ENCODE measurements at regions not wholly inside any gene's neighbourhood (a gene's known extent, or its start where the extent isn't known, plus 50 kb on each side); places are given as distances from the start of the nearest gene placed in this dataset.

DNA sequence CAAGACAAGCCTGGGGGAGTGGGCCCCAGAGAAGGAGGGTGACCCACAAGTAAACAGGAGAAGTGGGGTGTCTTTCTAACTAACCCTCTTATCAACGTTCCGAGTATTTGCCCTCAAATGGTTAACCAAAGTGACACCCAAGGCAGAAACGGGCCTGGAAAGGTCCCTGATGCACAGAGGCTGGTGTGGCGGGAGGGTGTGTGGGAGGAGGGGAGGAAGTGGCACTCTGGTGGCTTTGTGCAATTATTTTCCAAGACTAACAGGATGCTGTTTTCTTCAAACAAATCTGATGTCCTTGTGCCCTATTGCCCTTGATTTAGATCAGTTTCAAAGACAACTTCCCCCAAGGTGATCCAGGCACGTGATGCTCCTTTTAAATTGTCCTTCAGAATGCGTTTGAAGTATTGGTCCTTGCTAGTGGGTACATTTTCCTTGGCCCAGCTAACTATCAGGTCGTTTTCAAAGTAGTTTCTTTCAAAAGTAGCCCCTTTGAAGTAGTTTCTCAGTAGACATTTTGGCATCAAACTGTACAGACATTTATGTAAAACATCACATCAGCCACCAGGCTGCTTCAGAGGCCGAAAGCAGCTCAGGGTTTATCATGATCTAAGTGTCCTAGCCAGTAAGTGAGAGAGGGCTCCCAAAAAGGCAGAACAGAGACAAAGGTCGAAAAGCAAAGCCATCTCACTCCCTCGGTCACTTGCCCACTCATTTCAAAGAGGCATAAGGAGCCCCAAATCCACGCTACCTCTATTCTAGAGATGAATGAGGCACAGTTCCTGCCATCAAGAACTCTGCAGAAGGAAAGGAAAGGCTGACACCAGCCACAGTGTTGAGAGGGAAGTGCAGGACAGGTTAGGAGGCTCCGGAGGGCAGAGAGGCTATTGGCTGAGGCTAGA is 371.1 kb upstream of the ID2 start:
- Histone ChIP-seq H3K4me1 (peaks cover 12% of the 10 kb centered on the region), H3K4me3 (ENCODE audit: low read depth, low read length) (no peak overlapping the region), H3K27me3 (replicated peaks; ENCODE audit: control insufficient read depth, insufficient read depth, low read length) (no peaks in the 10 kb centered on the region), H3K9me3 (no peaks in the 10 kb centered on the region), H3K36me3 (ENCODE audit: control insufficient read depth, insufficient read depth, low read length) (no peaks in the 10 kb centered on the region)
- intact Hi-C loops (cut with micrococcal nuclease; ENCODE audit: unreplicated experiment): loop anchor here (5.0 kb wide), 1 partner anchor 101 kb away; no protein-coding TSS in a partner anchor
- Mint-ChIP-seq H3K4me3 (ENCODE audit: unreplicated experiment) (no peak overlapping the region), H3K4me1 (ENCODE audit: low read depth, unreplicated experiment) (no peaks in the 10 kb centered on the region), H3K9me3 (ENCODE audit: unreplicated experiment) (no peaks in the 10 kb centered on the region), H3K27ac (ENCODE audit: unreplicated experiment) (no peak overlapping the region), H3K36me3 (ENCODE audit: insufficient read depth, unreplicated experiment) (no peaks in the 10 kb centered on the region), H3K27me3 (ENCODE audit: insufficient read depth, unreplicated experiment) (no peaks in the 10 kb centered on the region)
- CTCF ChIA-PET: no interaction called here
- BruUV-seq (replicated peaks): no TSS peak
- POLR2A ChIA-PET: no interaction called here
- TF ChIP-seq, protein P1, sequence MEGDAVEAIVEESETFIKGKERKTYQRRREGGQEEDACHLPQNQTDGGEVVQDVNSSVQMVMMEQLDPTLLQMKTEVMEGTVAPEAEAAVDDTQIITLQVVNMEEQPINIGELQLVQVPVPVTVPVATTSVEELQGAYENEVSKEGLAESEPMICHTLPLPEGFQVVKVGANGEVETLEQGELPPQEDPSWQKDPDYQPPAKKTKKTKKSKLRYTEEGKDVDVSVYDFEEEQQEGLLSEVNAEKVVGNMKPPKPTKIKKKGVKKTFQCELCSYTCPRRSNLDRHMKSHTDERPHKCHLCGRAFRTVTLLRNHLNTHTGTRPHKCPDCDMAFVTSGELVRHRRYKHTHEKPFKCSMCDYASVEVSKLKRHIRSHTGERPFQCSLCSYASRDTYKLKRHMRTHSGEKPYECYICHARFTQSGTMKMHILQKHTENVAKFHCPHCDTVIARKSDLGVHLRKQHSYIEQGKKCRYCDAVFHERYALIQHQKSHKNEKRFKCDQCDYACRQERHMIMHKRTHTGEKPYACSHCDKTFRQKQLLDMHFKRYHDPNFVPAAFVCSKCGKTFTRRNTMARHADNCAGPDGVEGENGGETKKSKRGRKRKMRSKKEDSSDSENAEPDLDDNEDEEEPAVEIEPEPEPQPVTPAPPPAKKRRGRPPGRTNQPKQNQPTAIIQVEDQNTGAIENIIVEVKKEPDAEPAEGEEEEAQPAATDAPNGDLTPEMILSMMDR (IDR thresholded peaks at IDR 0.05; ENCODE audit: insufficient read depth in 1 of 2, low read depth in 1 of 2, low read length in 1 of 2, severe bottlenecking in 1 of 2, unreplicated experiment in 1 of 2): no peak
- no peak for DNase-seq

DNA sequence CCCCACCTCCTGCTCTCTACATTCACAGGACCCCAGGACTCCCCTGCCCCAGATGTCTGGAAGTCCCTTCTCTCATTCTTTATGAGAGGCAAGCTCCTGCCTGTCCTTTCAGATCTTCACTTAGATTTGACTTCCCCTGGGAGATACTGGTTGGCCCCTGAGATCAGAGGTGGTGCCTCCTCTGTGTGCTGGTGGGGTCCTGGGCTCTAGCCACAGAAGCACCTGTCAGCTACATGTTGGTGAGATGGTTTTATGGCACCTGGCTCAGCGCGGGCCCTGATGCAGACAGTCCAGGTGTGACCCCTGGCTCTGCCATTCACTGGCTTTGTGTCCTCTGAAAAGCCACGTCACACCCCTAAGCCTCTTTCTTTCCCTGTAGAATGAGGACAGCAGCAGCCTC is 369.6 kb upstream of the ID2 start:
- no peaks in the 10 kb centered on the region for H3K9me3 ChIP-seq
- POLR2A ChIA-PET: no interaction called here
- H3K27ac Mint-ChIP-seq (ENCODE audit: unreplicated experiment): no peak overlapping the region
- no peaks in the 10 kb centered on the region for H3K9me3 Mint-ChIP-seq (ENCODE audit: unreplicated experiment)
- no peaks in the 10 kb centered on the region for H3K27me3 ChIP-seq (replicated peaks; ENCODE audit: control insufficient read depth, insufficient read depth, low read length)
- CTCF ChIA-PET: no interaction called here
- intact Hi-C loops (cut with micrococcal nuclease; ENCODE audit: unreplicated experiment): loop anchor here (5.0 kb wide), 1 partner anchor 100 kb away; no protein-coding TSS in a partner anchor
- H3K4me1 ChIP-seq: peaks cover 12% of the 10 kb centered on the region
- TF ChIP-seq, protein P1 (IDR thresholded peaks at IDR 0.05; ENCODE audit: insufficient read depth in 1 of 2, low read depth in 1 of 2, low read length in 1 of 2, severe bottlenecking in 1 of 2, unreplicated experiment in 1 of 2): no peak
- H3K4me3 Mint-ChIP-seq (ENCODE audit: unreplicated experiment): no peak overlapping the region
- no peaks in the 10 kb centered on the region for H3K36me3 ChIP-seq (ENCODE audit: control insufficient read depth, insufficient read depth, low read length)
- no peak for DNase-seq
- H3K27me3 Mint-ChIP-seq (ENCODE audit: insufficient read depth, unreplicated experiment): no peaks in the 10 kb centered on the region
- no peaks in the 10 kb centered on the region for H3K36me3 Mint-ChIP-seq (ENCODE audit: insufficient read depth, unreplicated experiment)
- no peak overlapping the region for H3K4me3 ChIP-seq (ENCODE audit: low read depth, low read length)
- H3K4me1 Mint-ChIP-seq (ENCODE audit: low read depth, unreplicated experiment): no peaks in the 10 kb centered on the region
- BruUV-seq (replicated peaks): no TSS peak

DNA sequence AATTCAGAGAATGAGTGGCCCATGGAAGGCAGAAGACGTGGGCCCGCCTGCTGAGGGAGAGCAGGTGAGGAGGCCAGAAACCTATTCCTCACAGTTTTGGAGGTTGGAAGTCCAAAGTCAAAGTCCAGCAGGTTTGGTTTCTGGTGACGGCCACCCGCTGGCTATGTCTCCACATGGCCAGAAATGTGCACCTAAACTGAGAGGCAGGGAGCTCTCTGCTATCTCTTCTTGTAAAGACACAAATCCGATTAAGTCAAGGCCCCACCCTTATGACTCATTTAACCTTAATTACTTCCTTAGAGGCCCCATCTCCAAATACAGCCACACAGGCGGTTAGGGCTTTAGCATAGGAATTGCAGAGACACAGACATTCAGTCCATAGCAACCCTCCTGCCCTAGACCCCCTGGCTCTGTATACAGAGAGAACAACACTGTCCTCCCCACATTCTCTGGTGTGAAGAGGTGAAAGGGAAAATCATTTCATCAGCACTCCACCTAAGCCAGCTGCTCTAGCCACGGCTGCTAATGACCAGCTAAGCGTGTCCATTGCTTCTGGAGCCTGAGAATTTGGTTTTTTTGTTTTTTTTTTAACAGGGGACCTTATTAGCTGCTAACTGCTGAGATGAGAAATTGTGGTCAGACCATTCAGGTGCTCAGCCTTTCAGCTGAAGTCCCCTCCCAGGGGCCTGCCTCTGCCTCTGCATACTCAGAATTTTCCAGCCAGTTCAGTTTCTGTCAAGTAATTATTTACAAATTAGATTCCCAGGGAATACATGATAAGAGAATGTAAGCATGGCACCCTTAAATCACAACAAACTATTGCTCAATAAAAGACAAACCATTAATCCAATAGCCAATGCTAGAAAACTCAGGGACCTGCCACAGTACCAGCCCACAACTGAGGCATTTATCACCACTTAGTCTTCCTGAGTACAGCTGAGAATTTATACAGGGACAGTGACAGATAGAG is 368.7 kb upstream of the ID2 start:
- Mint-ChIP-seq H3K27me3 (ENCODE audit: insufficient read depth, unreplicated experiment) (peaks cover 4% of the 10 kb centered on the region), H3K36me3 (ENCODE audit: insufficient read depth, unreplicated experiment) (no peaks in the 10 kb centered on the region), H3K4me1 (ENCODE audit: low read depth, unreplicated experiment) (no peaks in the 10 kb centered on the region), H3K4me3 (ENCODE audit: unreplicated experiment) (no peak overlapping the region), H3K9me3 (ENCODE audit: unreplicated experiment) (no peaks in the 10 kb centered on the region), H3K27ac (ENCODE audit: unreplicated experiment) (no peak overlapping the region)
- Histone ChIP-seq H3K27me3 (replicated peaks; ENCODE audit: control insufficient read depth, insufficient read depth, low read length) (no peaks in the 10 kb centered on the region), H3K4me3 (ENCODE audit: low read depth, low read length) (no peak overlapping the region), H3K4me1 (peaks cover 12% of the 10 kb centered on the region), H3K36me3 (ENCODE audit: control insufficient read depth, insufficient read depth, low read length) (no peaks in the 10 kb centered on the region), H3K9me3 (no peaks in the 10 kb centered on the region)
- DNase-seq: peak in 1 of 2 experiments; percentile 9
- BruUV-seq (replicated peaks): no TSS peak
- CTCF ChIA-PET: no interaction called here
- TF ChIP-seq, protein P1 (IDR thresholded peaks at IDR 0.05; ENCODE audit: insufficient read depth in 1 of 2, low read depth in 1 of 2, low read length in 1 of 2, severe bottlenecking in 1 of 2, unreplicated experiment in 1 of 2): no peak
- POLR2A ChIA-PET: no interaction called here
- intact Hi-C loops (cut with micrococcal nuclease; ENCODE audit: unreplicated experiment): loop anchor here (5.0 kb wide), 1 partner anchor 99 kb away; no protein-coding TSS in a partner anchor

Data from Caco-2 (cell line).